DOHH2 (cell line): ENCODE measurements at regions not wholly inside any gene's neighbourhood (a gene's known extent, or its start where the extent isn't known, plus 50 kb on each side); places are given as distances from the start of the nearest gene placed in this dataset.
A peak's percentile ranks its signal among the peaks of the same experiment; 100 is the strongest.
"Not testable (repeated sequence)": the region's sequence is repeated elsewhere in the genome, so short reads cannot be mapped to it uniquely, and the experiment has no call there.

ENCODE experiments used
- H3F3A ChIP-seq: fragments of 200-600 bp; sonication (generic), shearing (Covaris generic); 2 replicates; pipeline ENCODE4 v1.6.0; 2016; ENCODE audit warnings: antibody characterized with exemption, mild to moderate bottlenecking; ENCODE audit not compliant: control insufficient read depth, insufficient read depth
- H3K27ac ChIP-seq: fragments of 200-600 bp; sonication (generic); 2 replicates; pipeline ENCODE4 v1.5.1; 2014; ENCODE audit warnings: low read depth, mild to moderate bottlenecking, low read length, moderate library complexity
- H3K27me3 ChIP-seq: fragments of 200-600 bp; sonication (generic); 2 replicates; pipeline ENCODE4 v1.6.1; 2014; ENCODE audit warnings: mild to moderate bottlenecking, low read length, mixed read lengths; ENCODE audit not compliant: control insufficient read depth
- H3K36me3 ChIP-seq: fragments of 200-600 bp; sonication (generic); 2 replicates; pipeline ENCODE4 v1.6.1; 2014; ENCODE audit warnings: mild to moderate bottlenecking, low read length, moderate library complexity, mixed read lengths; ENCODE audit not compliant: control insufficient read depth
- H3K4me1 ChIP-seq: fragments of 200-600 bp; sonication (generic); 2 replicates; pipeline ENCODE4 v1.6.1; 2014; ENCODE audit warnings: mild to moderate bottlenecking, low read length, mixed read lengths; ENCODE audit not compliant: control insufficient read depth
- H3K4me2 ChIP-seq: fragments of 200-600 bp; sonication (generic); 2 replicates; pipeline ENCODE4 v1.6.0; 2014; ENCODE audit warnings: mild to moderate bottlenecking, low read length, moderate library complexity
- H3K4me3 ChIP-seq: fragments of 200-600 bp; sonication (generic); 2 replicates; pipeline ENCODE4 v1.5.1; 2014; ENCODE audit warnings: mild to moderate bottlenecking, low read length, mixed read lengths
- H3K79me2 ChIP-seq: fragments of 200-600 bp; sonication (generic); 2 replicates; pipeline ENCODE4 v1.6.1; 2014; ENCODE audit warnings: mild to moderate bottlenecking, low read length, mixed read lengths; ENCODE audit not compliant: control insufficient read depth
- H3K9me2 ChIP-seq: fragments of 200-600 bp; sonication (generic); replicated peaks from 2 replicates; pipeline ENCODE4 v1.6.1; 2014; ENCODE audit warnings: mild to moderate bottlenecking, low read length, mixed read lengths; ENCODE audit not compliant: control insufficient read depth
- H3K9me3 ChIP-seq: fragments of 200-600 bp; sonication (generic); 2 replicates; pipeline ENCODE4 v1.6.1; 2014; ENCODE audit warnings: antibody characterized with exemption, low read length, mixed read lengths; ENCODE audit not compliant: control insufficient read depth, insufficient read depth
- H4K20me1 ChIP-seq: fragments of 200-600 bp; sonication (generic); 2 replicates; pipeline ENCODE4 v1.6.0; 2014; ENCODE audit warnings: low read depth, mild to moderate bottlenecking, antibody characterized with exemption, low read length, moderate library complexity; ENCODE audit not compliant: control insufficient read depth, insufficient read depth
- CTCF ChIP-seq: fragments of 200-600 bp; sonication (generic); IDR thresholded peaks from one replicate; pipeline ENCODE4 v1.5.1; 2014; ENCODE audit warnings: antibody characterized with exemption, mild to moderate bottlenecking, low read depth, low read length; ENCODE audit not compliant: poor library complexity, severe bottlenecking

GRCh38 chr15:22699881-22700280 is 86.6 kb upstream of the NIPA1 start:
- H3K4me2 ChIP-seq, H3K9me3 ChIP-seq, H3K36me3 ChIP-seq, H3K4me3 ChIP-seq, H3K27ac ChIP-seq, H3K9me2 ChIP-seq, H3K79me2 ChIP-seq, H3K27me3 ChIP-seq, H3K4me1 ChIP-seq, H3F3A ChIP-seq, H4K20me1 ChIP-seq: not testable (repeated sequence)

GRCh38 chr15:22710831-22711341 is 75.6 kb upstream of the NIPA1 start:
- not testable (repeated sequence) for H3F3A ChIP-seq, H4K20me1 ChIP-seq, H3K4me1 ChIP-seq, H3K27ac ChIP-seq, H3K36me3 ChIP-seq, H3K9me2 ChIP-seq, H3K27me3 ChIP-seq, H3K4me3 ChIP-seq, H3K4me2 ChIP-seq, H3K79me2 ChIP-seq, H3K9me3 ChIP-seq

GRCh38 chr15:22713933-22714332 is 72.5 kb upstream of the NIPA1 start:
- not testable (repeated sequence) for H3K79me2 ChIP-seq, H3K4me2 ChIP-seq, H3K9me2 ChIP-seq, H3K36me3 ChIP-seq, H3K27me3 ChIP-seq, H3K9me3 ChIP-seq, H3F3A ChIP-seq, H3K4me1 ChIP-seq, H3K4me3 ChIP-seq, H3K27ac ChIP-seq, H4K20me1 ChIP-seq

GRCh38 chr15:22714358-22715132 is 71.9 kb upstream of the NIPA1 start:
- not testable (repeated sequence) for H3K27me3 ChIP-seq, H3K9me2 ChIP-seq, H3K4me1 ChIP-seq, H3F3A ChIP-seq, H3K4me3 ChIP-seq, H3K9me3 ChIP-seq, H3K36me3 ChIP-seq, H3K4me2 ChIP-seq, H3K27ac ChIP-seq, H4K20me1 ChIP-seq, H3K79me2 ChIP-seq

GRCh38 chr15:22715133-22715845 is 71.2 kb upstream of the NIPA1 start:
- H4K20me1 ChIP-seq, H3K4me1 ChIP-seq, H3K4me2 ChIP-seq, H3F3A ChIP-seq, H3K27me3 ChIP-seq, H3K4me3 ChIP-seq, H3K27ac ChIP-seq, H3K36me3 ChIP-seq, H3K9me2 ChIP-seq, H3K9me3 ChIP-seq, H3K79me2 ChIP-seq: not testable (repeated sequence)

GRCh38 chr15:22719980-22720379 is 66.5 kb upstream of the NIPA1 start:
- not testable (repeated sequence) for H3K27ac ChIP-seq, H3K4me2 ChIP-seq, H3K79me2 ChIP-seq, H3K9me3 ChIP-seq, H3F3A ChIP-seq, H3K27me3 ChIP-seq, H3K4me3 ChIP-seq, H3K4me1 ChIP-seq, H3K9me2 ChIP-seq, H3K36me3 ChIP-seq, H4K20me1 ChIP-seq
- peak; percentile 28 for TF ChIP-seq CTCF

- not testable (repeated sequence) for H3K4me2 ChIP-seq, H3K9me3 ChIP-seq, H3F3A ChIP-seq, H3K4me1 ChIP-seq, H3K36me3 ChIP-seq, H3K27ac ChIP-seq, H3K4me3 ChIP-seq, H3K27me3 ChIP-seq, H3K9me2 ChIP-seq, H3K79me2 ChIP-seq, H4K20me1 ChIP-seq
Measured at GRCh38 chr15:22726104-22726503, 60.3 kb upstream of the NIPA1 start.
